MM.1S (cell line): ENCODE measurements at regions not wholly inside any gene's neighbourhood (a gene's known extent, or its start where the extent isn't known, plus 50 kb on each side); places are given as distances from the start of the nearest gene placed in this dataset.

Experiments
- DNase-seq: peaks from one replicate; pipeline ENCODE4 v3.0.0-alpha.2; 2015
- H2AFZ ChIP-seq: fragments of 300-600 bp; sonication (generic); 2 replicates; pipeline ENCODE4 v1.6.0; 2016; ENCODE audit warnings: antibody characterized with exemption, low read length
- H3F3A ChIP-seq: fragments of 300-600 bp; sonication (generic); 2 replicates; pipeline ENCODE4 v1.6.1; 2016; ENCODE audit warnings: mild to moderate bottlenecking, antibody characterized with exemption, low read length, moderate library complexity, mixed read lengths; ENCODE audit not compliant: insufficient read depth
- H3K27ac ChIP-seq: fragments of 300-600 bp; sonication (generic); 2 replicates; pipeline ENCODE4 v1.5.1; 2016; ENCODE audit warnings: mild to moderate bottlenecking, low read length
- H3K27me3 ChIP-seq: fragments of 300-600 bp; sonication (generic); replicated peaks from 2 replicates; pipeline ENCODE4 v1.6.0; 2016; ENCODE audit warnings: low read length; ENCODE audit not compliant: insufficient read depth
- H3K36me3 ChIP-seq: fragments of 300-600 bp; sonication (generic); replicated peaks from 2 replicates; pipeline ENCODE4 v1.6.1; 2016; ENCODE audit warnings: mild to moderate bottlenecking, low read length, mixed read lengths; ENCODE audit not compliant: insufficient read depth
- H3K4me1 ChIP-seq: fragments of 300-600 bp; sonication (generic); 2 replicates; pipeline ENCODE4 v1.6.1; 2016; ENCODE audit warnings: low read length, mixed read lengths
- H3K4me2 ChIP-seq: fragments of 300-600 bp; sonication (generic); 2 replicates; pipeline ENCODE4 v1.6.0; 2016; ENCODE audit warnings: low read depth, low read length
- H3K4me3 ChIP-seq: fragments of 300-600 bp; sonication (generic); 2 replicates; pipeline ENCODE4 v1.5.1; 2016; ENCODE audit warnings: low read length, mixed read lengths
- H3K79me2 ChIP-seq: fragments of 300-600 bp; sonication (generic); 2 replicates; pipeline ENCODE4 v1.6.1; 2016; ENCODE audit warnings: mixed run types, low read length, mixed read lengths
- H3K9ac ChIP-seq: fragments of 300-600 bp; sonication (generic); 2 replicates; pipeline ENCODE4 v1.6.1; 2016; ENCODE audit warnings: low read length, mixed read lengths
- H3K9me2 ChIP-seq: fragments of 300-600 bp; sonication (generic); replicated peaks from 2 replicates; pipeline ENCODE4 v1.6.1; 2016; ENCODE audit warnings: mild to moderate bottlenecking, low read length, mixed read lengths; ENCODE audit not compliant: insufficient read depth
- H3K9me3 ChIP-seq: fragments of 300-600 bp; sonication (generic); replicated peaks from 2 replicates; pipeline ENCODE4 v1.6.1; 2016; ENCODE audit warnings: mild to moderate bottlenecking, low read length, mixed read lengths; ENCODE audit not compliant: insufficient read depth
- H4K20me1 ChIP-seq: fragments of 300-600 bp; sonication (generic); 2 replicates; pipeline ENCODE4 v1.6.1; 2016; ENCODE audit warnings: mild to moderate bottlenecking, low read length, moderate library complexity, mixed read lengths; ENCODE audit not compliant: insufficient read depth
- CTCF ChIP-seq: fragments of 300-600 bp; sonication (generic); IDR thresholded peaks from 2 replicates; pipeline ENCODE4 v1.5.1; 2016; ENCODE audit warnings: antibody characterized with exemption, low read length, mixed read lengths
- EZH2 ChIP-seq: fragments of 300-600 bp; sonication (generic); optimal IDR thresholded peaks from 2 replicates; pipeline ENCODE3; 2017; ENCODE audit warnings: low read depth, mild to moderate bottlenecking, antibody characterized with exemption, low read length, mixed read lengths
- EZH2phosphoT487 ChIP-seq: fragments of 300-600 bp; sonication (generic); IDR thresholded peaks from 2 replicates; pipeline ENCODE4 v1.6.1; 2018; ENCODE audit warnings: antibody characterized with exemption, low read length

GRCh38 chr1:201636510-201636971 is 97.6 kb downstream of the NAV1 start:
- Histone ChIP-seq H3K36me3 (no peaks in the 10 kb centered on the region), H3K79me2 (no peaks in the 10 kb centered on the region), H3K4me3 (no peak overlapping the region), H3K27me3 (peaks cover 5% of the 10 kb centered on the region; the same call in 1 of the 2 replicates), H3K4me1 (no peaks in the 10 kb centered on the region), H2AFZ (no peak overlapping the region), H3F3A (no peaks in the 10 kb centered on the region), H3K9ac (no peak overlapping the region), H3K4me2 (no peak overlapping the region), H3K9me3 (no peaks in the 10 kb centered on the region), H3K27ac (no peak overlapping the region), H4K20me1 (no peaks in the 10 kb centered on the region), H3K9me2 (no peaks in the 10 kb centered on the region)
- TF ChIP-seq EZH2 (no peak), EZH2phosphoT487 (no peak)
- DNase-seq: no peak

GRCh38 chr1:201637282-201638079 is 98.6 kb downstream of the NAV1 start:
- Histone ChIP-seq H3K4me3 (no peak overlapping the region), H3K4me1 (no peaks in the 10 kb centered on the region), H2AFZ (no peak overlapping the region), H3K27me3 (peaks cover 5% of the 10 kb centered on the region; the same call in 1 of the 2 replicates), H3F3A (no peaks in the 10 kb centered on the region), H3K27ac (no peak overlapping the region), H3K36me3 (no peaks in the 10 kb centered on the region), H4K20me1 (no peaks in the 10 kb centered on the region), H3K79me2 (no peaks in the 10 kb centered on the region), H3K9me3 (no peaks in the 10 kb centered on the region), H3K4me2 (no peak overlapping the region), H3K9ac (no peak overlapping the region), H3K9me2 (no peaks in the 10 kb centered on the region)
- TF ChIP-seq EZH2 (no peak), CTCF (no peak), EZH2phosphoT487 (no peak)
- DNase-seq: no peak

- Histone ChIP-seq H3K4me3 (no peak overlapping the region), H3K9ac (no peak overlapping the region), H3K4me2 (no peak overlapping the region), H4K20me1 (no peaks in the 10 kb centered on the region), H2AFZ (no peak overlapping the region), H3F3A (no peaks in the 10 kb centered on the region), H3K9me3 (no peaks in the 10 kb centered on the region), H3K27me3 (peaks cover 5% of the 10 kb centered on the region; the same call in 1 of the 2 replicates), H3K4me1 (no peaks in the 10 kb centered on the region), H3K36me3 (no peaks in the 10 kb centered on the region), H3K9me2 (no peaks in the 10 kb centered on the region), H3K79me2 (no peaks in the 10 kb centered on the region), H3K27ac (no peak overlapping the region)
- TF ChIP-seq EZH2 (no peak), CTCF (no peak), EZH2phosphoT487 (no peak)
- no peak for DNase-seq
Observed at GRCh38 chr1:201639391-201639790, 100.5 kb downstream of the NAV1 start.

GRCh38 chr1:201639826-201640225 is 100.9 kb downstream of the NAV1 start:
- Histone ChIP-seq H3K4me1 (no peaks in the 10 kb centered on the region), H3F3A (no peaks in the 10 kb centered on the region), H4K20me1 (no peaks in the 10 kb centered on the region), H3K4me2 (no peak overlapping the region), H3K9me3 (no peaks in the 10 kb centered on the region), H3K27ac (no peak overlapping the region), H3K79me2 (no peaks in the 10 kb centered on the region), H3K9ac (no peak overlapping the region), H3K27me3 (peaks cover 5% of the 10 kb centered on the region; the same call in 1 of the 2 replicates), H3K9me2 (no peaks in the 10 kb centered on the region), H3K36me3 (no peaks in the 10 kb centered on the region), H2AFZ (no peak overlapping the region), H3K4me3 (no peak overlapping the region)
- TF ChIP-seq EZH2 (no peak), EZH2phosphoT487 (no peak), CTCF (no peak)
- DNase-seq: no peak
